ENCODE measurements at regions not wholly inside any gene's neighbourhood (a gene's known extent, or its start where the extent isn't known, plus 50 kb on each side); places are given as distances from the start of the nearest gene placed in this dataset.
"Not testable (repeated sequence)": the region's sequence is repeated elsewhere in the genome, so short reads cannot be mapped to it uniquely, and the experiment has no call there.

GRCh38 chr10:87416892-87417291 lies 59.3 kb downstream of the NUTM2D start:
- DNase-seq; intact Hi-C loops (cut with micrococcal nuclease); ATAC-seq: not testable (repeated sequence)

- DNase-seq; intact Hi-C loops (cut with micrococcal nuclease); ATAC-seq: not testable (repeated sequence)
Observed at GRCh38 chr10:87422641-87423040, 65.1 kb downstream of the NUTM2D start.

GRCh38 chr10:87424697-87425373 lies 67.3 kb downstream of the NUTM2D start:
- ATAC-seq = not testable (repeated sequence)

GRCh38 chr10:87433836-87434235 lies 70.9 kb upstream of the MINPP1 start:
- ATAC-seq = peak; percentile 26
- intact Hi-C loops (cut with micrococcal nuclease) = not testable (repeated sequence)

More at GRCh38 chr10:87424697-87425373, 67.3 kb downstream of the NUTM2D start:
- DNase-seq; intact Hi-C loops (cut with micrococcal nuclease): not testable (repeated sequence)

GRCh38 chr10:87435295-87435826 lies 69.3 kb upstream of the MINPP1 start:
- DNase-seq; intact Hi-C loops (cut with micrococcal nuclease); ATAC-seq: not testable (repeated sequence)

More at GRCh38 chr10:87433836-87434235, 70.9 kb upstream of the MINPP1 start:
- not testable (repeated sequence) for DNase-seq

GRCh38 chr10:87436104-87436503 lies 68.6 kb upstream of the MINPP1 start:
- peak; percentile 97 for ATAC-seq
- intact Hi-C loops (cut with micrococcal nuclease) = not testable (repeated sequence)
- DNase-seq = peak; percentile 34

GRCh38 chr10:87437450-87437849 lies 67.2 kb upstream of the MINPP1 start:
- DNase-seq; intact Hi-C loops (cut with micrococcal nuclease): not testable (repeated sequence)
- ATAC-seq = peak; percentile 42

All from left ventricle myocardium superior (tissue), 1 donor.